ENCODE measurements at regions not wholly inside any gene's neighbourhood (a gene's known extent, or its start where the extent isn't known, plus 50 kb on each side); places are given as distances from the start of the nearest gene placed in this dataset.
"Not testable (repeated sequence)": the region's sequence is repeated elsewhere in the genome, so short reads cannot be mapped to it uniquely, and the experiment has no call there.

DNA sequence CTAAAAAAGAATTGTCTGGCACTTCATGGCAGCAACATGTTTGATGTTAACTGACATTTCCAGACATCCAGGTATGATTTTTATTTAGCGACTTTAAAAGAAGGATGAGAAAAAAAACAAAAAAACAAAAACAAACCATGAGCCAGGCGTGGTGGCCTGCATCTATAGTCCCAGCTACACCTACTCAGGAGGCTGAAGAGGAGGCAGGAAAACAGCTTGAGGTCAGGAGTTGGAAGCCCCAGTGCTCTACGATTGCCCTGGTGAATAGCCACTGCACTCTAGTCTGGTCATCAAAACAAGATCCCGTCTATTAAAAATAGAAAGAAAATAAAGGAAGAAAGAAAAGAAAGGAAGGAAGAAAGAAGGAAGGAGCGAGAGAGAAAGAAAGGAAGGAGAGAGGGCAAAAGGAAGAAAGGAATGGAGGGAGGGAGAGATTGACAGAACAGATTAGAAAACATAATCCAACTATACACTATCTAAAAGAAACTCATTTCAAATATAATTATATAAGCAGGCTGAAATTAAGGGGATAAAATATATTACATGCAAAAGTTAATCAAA is 141.6 kb downstream of the TRIM27 start:
- Histone ChIP-seq H3K27ac (ENCODE audit: low read depth in 2 of 2, low read length in 1 of 2) (no peak overlapping the region), H3K27me3 (ENCODE audit: control insufficient read depth in 1 of 2, insufficient read depth in 2 of 2, low read length in 2 of 2) (peaks cover 13 to 27% of the 10 kb centered on the region in 2 donors), H3K9me3 (ENCODE audit: control insufficient read depth in 2 of 2, insufficient read depth in 1 of 2, low read depth in 1 of 2, low read length in 1 of 2) (peaks cover 2 to 3% of the 10 kb centered on the region in 2 donors)

DNA sequence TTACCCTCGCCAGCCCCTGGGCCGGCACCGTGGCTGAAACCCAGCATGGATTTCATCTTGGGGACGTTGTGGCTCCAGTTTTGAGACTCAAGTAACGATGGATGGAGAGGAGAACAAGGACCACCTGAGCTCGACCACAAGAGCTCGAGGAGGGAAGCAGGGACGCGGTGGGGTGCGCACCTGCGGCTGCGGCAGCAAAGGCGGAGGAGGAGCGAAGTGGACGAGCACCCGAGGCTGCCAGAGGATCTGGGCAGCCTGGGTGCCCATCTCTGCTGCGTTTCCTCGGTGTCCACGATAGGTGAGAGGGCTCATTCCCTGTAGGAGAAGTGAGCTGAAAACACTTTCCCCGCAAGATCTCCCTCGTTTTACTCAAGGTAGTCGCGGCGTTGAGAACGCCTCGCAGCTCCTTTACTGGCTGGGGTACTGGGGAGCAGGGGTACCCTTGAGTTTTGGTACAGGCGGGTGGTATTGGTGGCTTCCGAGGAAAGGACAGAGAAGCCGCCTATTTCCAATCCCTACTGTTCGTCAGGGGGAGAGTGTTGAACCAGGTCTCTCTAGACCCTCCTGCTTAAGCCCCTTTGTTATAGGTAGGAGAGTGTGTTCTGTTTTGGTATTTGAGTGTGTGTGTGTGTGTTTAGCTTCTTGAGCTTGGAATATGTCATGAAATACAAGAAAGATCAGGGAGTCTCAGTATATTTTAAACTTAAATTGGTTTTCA is 137.7 kb downstream of the TRIM27 start:
- WGBS, 2 donors, result 3 to 6% methylated on average over 30 of the region's 30 CpGs
- Histone ChIP-seq H3K27ac (ENCODE audit: low read depth in 2 of 2, low read length in 1 of 2) (no peak overlapping the region), H3K9me3 (ENCODE audit: control insufficient read depth in 2 of 2, insufficient read depth in 1 of 2, low read depth in 1 of 2, low read length in 1 of 2) (peaks cover 0 to 5% of the 10 kb centered on the region in 2 donors), H3K36me3 (ENCODE audit: control insufficient read depth in 2 of 2, insufficient read depth in 2 of 2, low read length in 1 of 2) (no peaks in the 10 kb centered on the region), H3K27me3 (ENCODE audit: control insufficient read depth in 1 of 2, insufficient read depth in 2 of 2, low read length in 2 of 2) (peaks cover 18 to 19% of the 10 kb centered on the region in 2 donors), H3K4me3 (ENCODE audit: low read depth in 1 of 2, low read length in 2 of 2) (no peak overlapping the region), H3K4me1 (ENCODE audit: control insufficient read depth in 2 of 2, insufficient read depth in 2 of 2, low read length in 1 of 2) (no peaks in the 10 kb centered on the region)

More for the DNA sequence above, 141.6 kb downstream of the TRIM27 start:
- no peaks in the 10 kb centered on the region for H3K36me3 ChIP-seq (ENCODE audit: control insufficient read depth in 2 of 2, insufficient read depth in 2 of 2, low read length in 1 of 2)
- no peaks in the 10 kb centered on the region for H3K4me1 ChIP-seq (ENCODE audit: control insufficient read depth in 2 of 2, insufficient read depth in 2 of 2, low read length in 1 of 2)
- no peak overlapping the region for H3K4me3 ChIP-seq (ENCODE audit: low read depth in 1 of 2, low read length in 2 of 2)
- 21 to 24% methylated on average over 5 of the region's 5 CpGs for WGBS, 2 donors

DNA sequence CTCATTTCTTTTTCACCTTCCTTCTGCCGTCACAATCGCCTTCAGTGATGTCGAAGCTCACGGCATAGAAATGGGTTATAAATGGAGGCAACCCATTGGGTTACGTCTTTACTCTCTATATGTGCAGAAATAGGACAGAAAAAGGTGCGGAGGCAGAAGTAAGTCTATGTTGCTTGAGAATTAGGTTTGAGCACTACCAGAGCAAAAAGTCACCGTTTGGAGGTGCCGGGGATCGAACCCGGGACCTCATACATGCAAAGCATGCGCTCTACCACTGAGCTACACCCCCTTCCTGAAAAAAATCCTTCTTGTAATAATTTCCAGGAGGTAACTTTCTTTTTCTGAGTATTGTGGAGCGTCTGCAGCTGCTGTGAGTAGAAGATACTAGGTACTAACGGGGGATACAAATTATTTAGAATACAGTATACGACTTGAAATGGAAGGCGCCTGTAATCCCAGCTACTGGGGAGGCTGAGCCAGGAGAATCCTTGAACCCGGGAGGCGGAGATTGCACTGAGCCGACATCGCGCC is 134.2 kb downstream of the TRIM27 start:
- H3K36me3 ChIP-seq (ENCODE audit: control insufficient read depth in 2 of 2, insufficient read depth in 2 of 2, low read length in 1 of 2), result no peaks in the 10 kb centered on the region
- peaks cover 19 to 20% of the 10 kb centered on the region in 2 donors for H3K27me3 ChIP-seq (ENCODE audit: control insufficient read depth in 1 of 2, insufficient read depth in 2 of 2, low read length in 2 of 2)
- peak overlapping the region in 1 of 2 donors; percentile 41 for H3K4me3 ChIP-seq (ENCODE audit: low read depth in 1 of 2, low read length in 2 of 2)
- WGBS, 2 donors, result 13 to 16% methylated on average over 20 of the region's 20 CpGs
- H3K4me1 ChIP-seq (ENCODE audit: control insufficient read depth in 2 of 2, insufficient read depth in 2 of 2, low read length in 1 of 2), result no peaks in the 10 kb centered on the region
- peaks cover 2 to 12% of the 10 kb centered on the region in 2 donors for H3K9me3 ChIP-seq (ENCODE audit: control insufficient read depth in 2 of 2, insufficient read depth in 1 of 2, low read depth in 1 of 2, low read length in 1 of 2)
- H3K27ac ChIP-seq (ENCODE audit: low read depth in 2 of 2, low read length in 1 of 2), result no peak overlapping the region

DNA sequence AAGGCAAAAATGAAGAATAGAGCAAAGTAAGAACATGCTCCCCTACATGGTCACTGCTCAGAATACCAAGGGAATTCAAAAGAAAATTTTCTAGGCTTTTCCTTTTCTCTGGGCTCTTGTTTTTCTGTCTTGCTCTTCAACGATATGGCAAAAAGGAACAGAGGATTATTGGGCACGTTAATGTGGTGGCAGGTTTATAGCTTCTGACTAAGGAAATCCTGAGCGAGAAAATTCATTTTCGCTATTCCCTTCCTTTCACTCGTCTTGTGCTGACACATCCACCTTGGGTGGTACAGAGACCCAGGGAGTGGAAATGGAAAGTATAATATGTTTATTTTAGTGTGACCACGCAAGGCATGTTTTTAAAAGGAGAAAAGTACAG is 132.8 kb downstream of the TRIM27 start:
- Histone ChIP-seq H3K4me3 (ENCODE audit: low read depth in 1 of 2, low read length in 2 of 2) (no peak overlapping the region), H3K36me3 (ENCODE audit: control insufficient read depth in 2 of 2, insufficient read depth in 2 of 2, low read length in 1 of 2) (no peaks in the 10 kb centered on the region), H3K4me1 (ENCODE audit: control insufficient read depth in 2 of 2, insufficient read depth in 2 of 2, low read length in 1 of 2) (no peaks in the 10 kb centered on the region), H3K9me3 (ENCODE audit: control insufficient read depth in 2 of 2, insufficient read depth in 1 of 2, low read depth in 1 of 2, low read length in 1 of 2) (peaks cover 2 to 10% of the 10 kb centered on the region in 2 donors), H3K27me3 (ENCODE audit: control insufficient read depth in 1 of 2, insufficient read depth in 2 of 2, low read length in 2 of 2) (peaks cover 16% of the 10 kb centered on the region in 2 donors), H3K27ac (ENCODE audit: low read depth in 2 of 2, low read length in 1 of 2) (no peak overlapping the region)
- 34 to 40% methylated on average over 6 of the region's 6 CpGs for WGBS, 2 donors

DNA sequence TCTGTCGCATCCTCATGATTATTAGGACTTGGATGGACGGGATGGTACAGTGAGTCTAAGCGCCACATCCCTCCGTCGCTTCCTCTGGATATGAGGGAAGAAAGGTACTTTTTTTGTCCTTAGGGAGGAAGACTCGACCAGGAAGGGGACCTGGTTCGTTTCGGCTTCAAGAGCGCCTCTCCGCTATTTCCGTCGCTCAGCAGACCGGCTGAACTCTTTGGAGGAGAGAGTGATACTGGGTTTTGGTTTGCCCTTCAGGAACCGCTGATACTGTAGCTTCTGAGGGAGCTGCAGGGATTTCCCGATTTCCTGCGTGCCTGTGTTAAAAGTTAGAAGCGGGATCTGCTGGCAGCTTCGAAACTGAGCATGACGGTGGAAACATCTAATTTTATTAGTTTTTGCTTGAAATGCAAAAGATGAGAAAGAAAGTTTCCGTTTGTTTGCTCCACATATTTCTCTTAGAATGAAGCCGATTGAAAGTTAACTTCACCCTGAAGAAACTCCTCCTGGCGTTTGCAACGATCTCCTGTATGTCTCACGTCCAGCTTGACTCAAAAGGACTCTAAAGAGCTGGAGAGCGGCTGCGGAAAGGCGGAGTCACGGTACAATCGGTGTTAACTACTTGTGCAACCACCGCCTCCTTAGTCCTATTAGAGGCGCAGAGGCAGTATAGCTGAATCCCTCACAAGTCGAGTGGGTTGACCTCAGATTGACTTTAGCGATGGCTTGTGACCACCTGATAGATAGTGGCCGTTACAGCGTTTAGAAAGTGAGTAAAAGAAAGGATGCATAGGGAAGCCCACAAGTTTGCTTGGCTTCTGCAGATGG is 129.4 kb downstream of the TRIM27 start:
- peaks cover 7 to 11% of the 10 kb centered on the region in 2 donors for H3K27me3 ChIP-seq (ENCODE audit: control insufficient read depth in 1 of 2, insufficient read depth in 2 of 2, low read length in 2 of 2)
- peaks cover 2 to 7% of the 10 kb centered on the region in 2 donors for H3K9me3 ChIP-seq (ENCODE audit: control insufficient read depth in 2 of 2, insufficient read depth in 1 of 2, low read depth in 1 of 2, low read length in 1 of 2)
- no peaks in the 10 kb centered on the region for H3K4me1 ChIP-seq (ENCODE audit: control insufficient read depth in 2 of 2, insufficient read depth in 2 of 2, low read length in 1 of 2)
- no peak overlapping the region for H3K27ac ChIP-seq (ENCODE audit: low read depth in 2 of 2, low read length in 1 of 2)
- H3K36me3 ChIP-seq (ENCODE audit: control insufficient read depth in 2 of 2, insufficient read depth in 2 of 2, low read length in 1 of 2), result no peaks in the 10 kb centered on the region
- WGBS, 2 donors, result 4 to 6% methylated on average over 35 of the region's 35 CpGs
- peak overlapping the region in 1 of 2 donors; percentile 14 for H3K4me3 ChIP-seq (ENCODE audit: low read depth in 1 of 2, low read length in 2 of 2)

DNA sequence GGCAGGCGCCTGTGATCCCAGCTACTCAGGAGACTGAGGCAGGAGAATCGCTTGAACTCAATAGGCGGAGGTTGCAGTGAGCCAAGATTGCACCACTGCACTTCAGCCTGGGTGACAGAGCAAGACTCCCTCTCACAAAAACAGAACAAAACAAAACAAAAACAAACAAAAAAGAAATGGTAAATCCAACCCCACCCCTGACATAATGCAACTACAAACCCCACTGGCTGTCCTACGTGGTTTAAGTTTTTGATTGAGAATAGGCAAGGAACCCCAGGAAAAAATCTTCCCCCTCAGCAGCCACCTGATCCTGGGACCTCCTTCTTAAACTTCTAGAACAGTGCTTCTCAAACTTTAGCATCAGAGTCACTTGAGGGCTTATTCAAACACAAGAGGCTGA is 123.1 kb downstream of the TRIM27 start:
- H3K4me1 ChIP-seq (ENCODE audit: control insufficient read depth in 2 of 2, insufficient read depth in 2 of 2, low read length in 1 of 2); H3K27ac ChIP-seq (ENCODE audit: low read depth in 2 of 2, low read length in 1 of 2); H3K4me3 ChIP-seq (ENCODE audit: low read depth in 1 of 2, low read length in 2 of 2); H3K36me3 ChIP-seq (ENCODE audit: control insufficient read depth in 2 of 2, insufficient read depth in 2 of 2, low read length in 1 of 2); H3K9me3 ChIP-seq (ENCODE audit: control insufficient read depth in 2 of 2, insufficient read depth in 1 of 2, low read depth in 1 of 2, low read length in 1 of 2); H3K27me3 ChIP-seq (ENCODE audit: control insufficient read depth in 1 of 2, insufficient read depth in 2 of 2, low read length in 2 of 2): not testable (repeated sequence)
- 76 to 80% methylated on average over 4 of the region's 4 CpGs for WGBS, 2 donors

DNA sequence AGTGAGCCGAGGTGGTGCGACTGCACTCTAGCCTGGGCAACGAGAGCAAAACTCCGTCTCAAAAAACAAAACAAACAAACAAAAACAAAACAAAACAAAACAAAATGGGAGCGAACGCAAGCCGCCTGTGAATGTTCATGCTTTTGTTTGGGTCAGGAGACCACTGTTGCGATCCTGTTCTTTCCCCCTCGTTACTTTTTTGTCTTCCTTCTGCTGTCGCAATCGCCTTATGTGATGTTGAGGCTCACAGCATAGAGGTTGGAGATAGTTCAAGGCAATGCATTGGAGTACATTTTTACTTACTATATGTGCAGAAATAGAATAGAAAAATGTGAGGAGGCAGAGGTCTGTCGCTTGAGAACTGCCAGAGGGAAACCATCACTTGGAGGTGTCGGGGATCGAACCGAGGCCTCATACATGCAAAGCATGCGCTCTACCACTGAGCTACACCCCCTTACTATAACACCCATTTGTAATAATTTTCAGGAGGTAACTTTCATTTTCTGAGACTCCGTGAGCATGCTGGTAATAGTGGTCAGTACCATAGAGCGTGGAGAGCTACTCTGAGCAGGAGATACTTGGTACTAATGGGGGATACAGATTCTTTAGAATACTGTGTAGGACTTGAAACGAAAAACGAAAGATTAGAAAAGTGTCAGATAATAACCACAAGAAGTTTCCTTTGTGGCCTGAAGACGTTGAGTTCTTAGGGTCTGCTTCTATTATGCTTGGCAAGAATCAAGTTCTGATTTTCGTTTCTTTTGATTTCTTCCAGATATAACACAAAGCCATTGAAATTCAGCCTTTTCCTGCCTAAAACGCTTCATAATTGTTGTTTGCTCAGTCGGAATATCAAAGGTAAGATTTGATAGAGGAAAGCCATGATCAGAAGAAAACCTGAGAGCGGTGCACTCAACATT is 121.1 kb downstream of the TRIM27 start:
- Histone ChIP-seq H3K9me3 (ENCODE audit: control insufficient read depth in 2 of 2, insufficient read depth in 1 of 2, low read depth in 1 of 2, low read length in 1 of 2) (no peaks in the 10 kb centered on the region), H3K4me3 (ENCODE audit: low read depth in 1 of 2, low read length in 2 of 2) (no peak overlapping the region), H3K27ac (ENCODE audit: low read depth in 2 of 2, low read length in 1 of 2) (no peak overlapping the region), H3K27me3 (ENCODE audit: control insufficient read depth in 1 of 2, insufficient read depth in 2 of 2, low read length in 2 of 2) (peaks cover 5 to 8% of the 10 kb centered on the region in 2 donors), H3K4me1 (ENCODE audit: control insufficient read depth in 2 of 2, insufficient read depth in 2 of 2, low read length in 1 of 2) (no peaks in the 10 kb centered on the region), H3K36me3 (ENCODE audit: control insufficient read depth in 2 of 2, insufficient read depth in 2 of 2, low read length in 1 of 2) (no peaks in the 10 kb centered on the region)
- WGBS, 2 donors, result 34 to 41% methylated on average over 25 of the region's 25 CpGs

DNA sequence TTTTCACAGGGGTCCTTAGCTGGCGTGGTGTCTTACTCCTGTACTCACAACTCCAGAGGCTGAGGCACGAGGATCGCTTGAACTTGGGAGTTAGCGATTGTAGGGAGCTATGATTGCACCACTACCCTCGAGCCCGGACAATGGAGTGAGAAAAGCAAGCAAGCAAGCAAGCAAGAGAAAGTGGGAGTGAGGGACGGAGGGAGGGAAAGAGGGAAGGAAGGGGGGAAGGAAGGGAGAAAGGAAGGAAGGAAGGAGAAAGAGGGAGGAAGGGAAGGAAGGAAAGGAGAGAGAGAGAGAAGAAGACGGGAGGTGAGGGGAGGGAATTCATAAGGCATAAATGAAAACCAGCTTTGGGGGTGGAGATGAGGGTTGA is 120.5 kb downstream of the TRIM27 start:
- H3K27ac ChIP-seq (ENCODE audit: low read depth in 2 of 2, low read length in 1 of 2), result no peak overlapping the region

More for the DNA sequence above, 120.5 kb downstream of the TRIM27 start:
- H3K27me3 ChIP-seq (ENCODE audit: control insufficient read depth in 1 of 2, insufficient read depth in 2 of 2, low read length in 2 of 2), result peaks cover 5 to 8% of the 10 kb centered on the region in 2 donors
- no peaks in the 10 kb centered on the region for H3K4me1 ChIP-seq (ENCODE audit: control insufficient read depth in 2 of 2, insufficient read depth in 2 of 2, low read length in 1 of 2)
- WGBS, 2 donors, result 8 to 9% methylated on average over 8 of the region's 8 CpGs
- no peaks in the 10 kb centered on the region for H3K36me3 ChIP-seq (ENCODE audit: control insufficient read depth in 2 of 2, insufficient read depth in 2 of 2, low read length in 1 of 2)
- H3K4me3 ChIP-seq (ENCODE audit: low read depth in 1 of 2, low read length in 2 of 2), result no peak overlapping the region
- no peaks in the 10 kb centered on the region for H3K9me3 ChIP-seq (ENCODE audit: control insufficient read depth in 2 of 2, insufficient read depth in 1 of 2, low read depth in 1 of 2, low read length in 1 of 2)
